Inflammatory macrophage treated with lipopolysaccharide for 1 hour (primary cell): ENCODE measurements at regions not wholly inside any gene's neighbourhood (a gene's known extent, or its start where the extent isn't known, plus 50 kb on each side); places are given as distances from the start of the nearest gene placed in this dataset.

Experiments
- DNase-seq, 2 donors: peaks; one replicate each; pipeline ENCODE4 v3.0.0-alpha.2; 2020 to 2022

- no peak for DNase-seq
Measured at GRCh38 chr2:160921386-160921964, 238.8 kb upstream of the TANK start.

- no peak for DNase-seq
Measured at GRCh38 chr2:160924936-160925353, 235.3 kb upstream of the TANK start.

GRCh38 chr2:160925956-160926355, 234.3 kb upstream of the TANK start:
- DNase-seq, result no peak

GRCh38 chr2:160927324-160927723, 232.9 kb upstream of the TANK start:
- no peak for DNase-seq

GRCh38 chr2:160928854-160929301, 231.3 kb upstream of the TANK start:
- no peak for DNase-seq

- no peak for DNase-seq
Measured at GRCh38 chr2:160931531-160931930, 228.7 kb upstream of the TANK start.

GRCh38 chr2:160932960-160933359, 227.3 kb upstream of the TANK start:
- DNase-seq, result no peak

GRCh38 chr2:160934263-160934662, 226.0 kb upstream of the TANK start:
- DNase-seq, result no peak

GRCh38 chr2:160934991-160935390, 225.2 kb upstream of the TANK start:
- no peak for DNase-seq

- DNase-seq, result no peak
Measured at GRCh38 chr2:160936044-160936806, 224.0 kb upstream of the TANK start.

GRCh38 chr2:160940271-160940670, 220.0 kb upstream of the TANK start:
- DNase-seq, result no peak

GRCh38 chr2:160940699-160941098, 219.5 kb upstream of the TANK start:
- DNase-seq, result no peak

- no peak for DNase-seq
Measured at GRCh38 chr2:160941290-160941846, 218.9 kb upstream of the TANK start.

- DNase-seq, result no peak
Measured at GRCh38 chr2:160942476-160943142, 217.6 kb upstream of the TANK start.

- no peak for DNase-seq
Measured at GRCh38 chr2:160943414-160943813, 216.8 kb upstream of the TANK start.

GRCh38 chr2:160952464-160953254, 207.6 kb upstream of the TANK start:
- no peak for DNase-seq

- no peak for DNase-seq
Measured at GRCh38 chr2:160955578-160955977, 204.7 kb upstream of the TANK start.

- DNase-seq, result no peak
Measured at GRCh38 chr2:160956243-160956802, 203.9 kb upstream of the TANK start.

- no peak for DNase-seq
Measured at GRCh38 chr2:160963957-160964356, 196.3 kb upstream of the TANK start.

- DNase-seq, result no peak
Measured at GRCh38 chr2:160967523-160967922, 192.7 kb upstream of the TANK start.

GRCh38 chr2:160968183-160968582, 192.0 kb upstream of the TANK start:
- no peak for DNase-seq
